GM12872 (cell line): ENCODE measurements at regions not wholly inside any gene's neighbourhood (a gene's known extent, or its start where the extent isn't known, plus 50 kb on each side); places are given as distances from the start of the nearest gene placed in this dataset.

ENCODE experiments used
- CTCF ChIP-seq: IDR thresholded peaks from 3 replicates; pipeline ENCODE4 v1.5.1; 2011; ENCODE audit warnings: low read depth, mild to moderate bottlenecking, low read length, moderate library complexity; ENCODE audit not compliant: insufficient read depth

GRCh38 chr6:133166766-133167165 lies 74.4 kb upstream of the EYA4 start:
- no peak for TF ChIP-seq CTCF

GRCh38 chr6:133169901-133170300 lies 71.3 kb upstream of the EYA4 start:
- no peak for TF ChIP-seq CTCF

- no peak for TF ChIP-seq CTCF
Measured at GRCh38 chr6:133170602-133171001, 70.6 kb upstream of the EYA4 start.

- no peak for TF ChIP-seq CTCF
Measured at GRCh38 chr6:133171989-133172604, 69.1 kb upstream of the EYA4 start.

- TF ChIP-seq CTCF: no peak
Measured at GRCh38 chr6:133173276-133173675, 67.9 kb upstream of the EYA4 start.

- no peak for TF ChIP-seq CTCF
Measured at GRCh38 chr6:133179481-133179880, 61.7 kb upstream of the EYA4 start.

GRCh38 chr6:133183691-133184090 lies 57.5 kb upstream of the EYA4 start:
- TF ChIP-seq CTCF: no peak
